ENCODE measurements at regions not wholly inside any gene's neighbourhood (a gene's known extent, or its start where the extent isn't known, plus 50 kb on each side); places are given as distances from the start of the nearest gene placed in this dataset.

- DNase-seq = no peak
Observed at GRCh38 chr13:36553491-36553890, 120.3 kb upstream of the SERTM1 start.

GRCh38 chr13:36555151-36555986 lies 118.5 kb upstream of the SERTM1 start:
- DNase-seq = no peak

- DNase-seq = no peak
Observed at GRCh38 chr13:36559375-36559774, 114.4 kb upstream of the SERTM1 start.

- DNase-seq = no peak
Observed at GRCh38 chr13:36567485-36567884, 106.3 kb upstream of the SERTM1 start.

GRCh38 chr13:36570489-36570888 lies 103.3 kb upstream of the SERTM1 start:
- DNase-seq = no peak

GRCh38 chr13:36571444-36571843 lies 102.4 kb upstream of the SERTM1 start:
- DNase-seq = no peak

GRCh38 chr13:36582977-36583376 lies 90.8 kb upstream of the SERTM1 start:
- DNase-seq = no peak

- DNase-seq = no peak
Observed at GRCh38 chr13:36599641-36600040, 74.2 kb upstream of the SERTM1 start.

GRCh38 chr13:36601186-36601585 lies 72.6 kb upstream of the SERTM1 start:
- no peak for DNase-seq

GRCh38 chr13:36606060-36606459 lies 67.8 kb upstream of the SERTM1 start:
- DNase-seq = no peak

GRCh38 chr13:36608474-36608873 lies 65.3 kb upstream of the SERTM1 start:
- DNase-seq = no peak

GRCh38 chr13:36612230-36612629 lies 61.6 kb upstream of the SERTM1 start:
- DNase-seq = no peak

GRCh38 chr13:36616706-36617105 lies 57.1 kb upstream of the SERTM1 start:
- no peak for DNase-seq

- no peak for DNase-seq
Observed at GRCh38 chr13:36619535-36619934, 54.3 kb upstream of the SERTM1 start.
